H9 (cell line): ENCODE measurements at regions not wholly inside any gene's neighbourhood (a gene's known extent, or its start where the extent isn't known, plus 50 kb on each side); places are given as distances from the start of the nearest gene placed in this dataset.

Experiments used
- DNase-seq: peaks from one replicate; pipeline ENCODE4 v3.0.0-alpha.2; 2017
- H2AFZ ChIP-seq: one replicate; pipeline ENCODE4 v1.6.1; 2013; ENCODE audit warnings: mild to moderate bottlenecking, low read length, control low read depth, moderate library complexity
- H2AK5ac ChIP-seq: 2 replicates; pipeline ENCODE4 v1.6.1; 2013; ENCODE audit warnings: low read length, control low read depth, mixed read lengths; ENCODE audit not compliant: insufficient read length
- H2BK120ac ChIP-seq: one replicate; pipeline ENCODE4 v1.6.1; 2013; ENCODE audit warnings: low read depth, mild to moderate bottlenecking, low read length, control low read depth, inconsistent platforms; ENCODE audit not compliant: poor library complexity, severe bottlenecking
- H2BK12ac ChIP-seq: 2 replicates; pipeline ENCODE4 v1.6.1; 2013; ENCODE audit warnings: low read length, control low read depth, mixed read lengths, low read depth; ENCODE audit not compliant: insufficient read length
- H2BK15ac ChIP-seq: 2 replicates; pipeline ENCODE4 v1.6.1; 2013; ENCODE audit warnings: low read depth, low read length, control low read depth
- H2BK20ac ChIP-seq: one replicate; pipeline ENCODE4 v1.6.1; 2013; ENCODE audit warnings: low read depth, mild to moderate bottlenecking, low read length, control low read depth, inconsistent platforms; ENCODE audit not compliant: poor library complexity, severe bottlenecking
- H2BK5ac ChIP-seq: 2 replicates; pipeline ENCODE4 v1.6.1; 2013; ENCODE audit warnings: low read length, control low read depth, mixed read lengths; ENCODE audit not compliant: insufficient read length
- H3K14ac ChIP-seq: 2 replicates; pipeline ENCODE4 v1.6.1; 2013; ENCODE audit warnings: low read length, control low read depth; ENCODE audit not compliant: insufficient read depth
- H3K18ac ChIP-seq: 2 replicates; pipeline ENCODE4 v1.6.1; 2013; ENCODE audit warnings: low read depth, mild to moderate bottlenecking, mixed read lengths, low read length, control low read depth; ENCODE audit not compliant: insufficient read length
- H3K23ac ChIP-seq: 2 replicates; pipeline ENCODE4 v1.6.1; 2013; ENCODE audit warnings: low read length, control low read depth, mixed read lengths, low read depth; ENCODE audit not compliant: insufficient read length
- H3K23me2 ChIP-seq: 2 replicates; pipeline ENCODE4 v1.6.1; 2013; ENCODE audit warnings: low read depth, mild to moderate bottlenecking, mixed read lengths, low read length, control low read depth; ENCODE audit not compliant: insufficient read length, poor library complexity, severe bottlenecking
- H3K27ac ChIP-seq: 2 replicates; pipeline ENCODE4 v1.5.1; 2013; ENCODE audit warnings: low read length, control low read depth, mixed read lengths, low read depth; ENCODE audit not compliant: insufficient read length
- H3K27me3 ChIP-seq: 2 replicates; pipeline ENCODE4 v1.6.1; 2013; ENCODE audit warnings: low read length, control low read depth, inconsistent platforms; ENCODE audit not compliant: insufficient read depth
- H3K4ac ChIP-seq: 2 replicates; pipeline ENCODE4 v1.6.1; 2013; ENCODE audit warnings: low read depth, mild to moderate bottlenecking, control low read depth, inconsistent platforms, low read length, moderate library complexity
- H3K4me1 ChIP-seq: 2 replicates; pipeline ENCODE4 v1.6.1; 2013; ENCODE audit warnings: low read length, control low read depth, inconsistent platforms; ENCODE audit not compliant: insufficient read depth
- H3K4me2 ChIP-seq: 2 replicates; pipeline ENCODE4 v1.6.1; 2013; ENCODE audit warnings: low read length, control low read depth, mixed read lengths; ENCODE audit not compliant: insufficient read length, insufficient read depth
- H3K56ac ChIP-seq: 2 replicates; pipeline ENCODE4 v1.6.1; 2013; ENCODE audit warnings: low read depth, mild to moderate bottlenecking, mixed read lengths, low read length, control low read depth; ENCODE audit not compliant: insufficient read length
- H3K79me1 ChIP-seq: 2 replicates; pipeline ENCODE4 v1.6.1; 2013; ENCODE audit warnings: low read depth, mild to moderate bottlenecking, moderate library complexity, low read length, control low read depth, inconsistent platforms; ENCODE audit not compliant: insufficient read depth, poor library complexity, severe bottlenecking
- H3K79me2 ChIP-seq: 2 replicates; pipeline ENCODE4 v1.6.1; 2013; ENCODE audit warnings: low read length, control low read depth, inconsistent platforms; ENCODE audit not compliant: insufficient read depth
- H3K9ac ChIP-seq: 2 replicates; pipeline ENCODE4 v1.6.1; 2013; ENCODE audit warnings: low read length, control low read depth, mixed read lengths; ENCODE audit not compliant: insufficient read length; ENCODE audit errors: extremely low read depth
- H3K9me3 ChIP-seq: one replicate; pipeline ENCODE4 v1.6.1; 2013; ENCODE audit warnings: low read depth, low read length, inconsistent platforms; ENCODE audit not compliant: control insufficient read depth
- H3T11ph ChIP-seq: one replicate; pipeline ENCODE4 v1.6.1; 2013; ENCODE audit warnings: mild to moderate bottlenecking, low read length, control low read depth, inconsistent platforms
- H4K20me1 ChIP-seq: one replicate; pipeline ENCODE4 v1.6.1; 2013; ENCODE audit not compliant: control insufficient read depth, insufficient read length, insufficient read depth
- H4K5ac ChIP-seq: 2 replicates; pipeline ENCODE4 v1.6.1; 2013; ENCODE audit warnings: low read depth, mild to moderate bottlenecking, mixed read lengths, low read length, control low read depth; ENCODE audit not compliant: insufficient read length
- H4K8ac ChIP-seq: replicated peaks from 2 replicates; pipeline ENCODE4 v1.6.1; 2013; ENCODE audit warnings: low read length, control low read depth, mixed read lengths, low read depth; ENCODE audit not compliant: insufficient read length
- H4K91ac ChIP-seq: 2 replicates; pipeline ENCODE4 v1.6.1; 2013; ENCODE audit warnings: low read depth, mild to moderate bottlenecking, moderate library complexity, mixed read lengths, low read length, control low read depth; ENCODE audit not compliant: insufficient read length
- H3K27ac Mint-ChIP-seq, 3 experiments: 2 replicates in 2 of 3; 3 replicates in 1 of 3; pipeline ENCODE4 v1.8.0; 2020 to 2021; ENCODE audit warnings: mixed read lengths in 3 of 3, mild to moderate bottlenecking in 1 of 3, moderate library complexity in 1 of 3
- H3K27me3 Mint-ChIP-seq: 2 replicates; pipeline ENCODE4 v1.8.0; 2021; ENCODE audit warnings: low read depth, mild to moderate bottlenecking, moderate library complexity, mixed read lengths
- H3K36me3 Mint-ChIP-seq, 3 experiments: 2 replicates in 2 of 3; 3 replicates in 1 of 3; pipeline ENCODE4 v1.8.0; 2020 to 2021; ENCODE audit warnings: low read depth in 3 of 3, mixed read lengths in 3 of 3; ENCODE audit not compliant: insufficient read depth in 1 of 3
- H3K4me1 Mint-ChIP-seq, 2 experiments: 2 replicates each; pipeline ENCODE4 v1.8.0; 2020; ENCODE audit warnings: mixed read lengths in 2 of 2
- H3K4me3 Mint-ChIP-seq, 2 experiments: 2 replicates in 1 of 2; 3 replicates in 1 of 2; pipeline ENCODE4 v1.8.0; 2020 to 2021; ENCODE audit warnings: mild to moderate bottlenecking in 2 of 2, mixed read lengths in 2 of 2, moderate library complexity in 1 of 2
- H3K9me3 Mint-ChIP-seq, 2 experiments: 2 replicates in 1 of 2; 3 replicates in 1 of 2; pipeline ENCODE4 v1.8.0; 2020; ENCODE audit warnings: mild to moderate bottlenecking in 2 of 2, mixed read lengths in 2 of 2, moderate library complexity in 1 of 2
- CTCF ChIP-seq: fragments of 200-600 bp; sonication (generic); conservative IDR thresholded peaks from 3 replicates; pipeline ENCODE4 v1.8.0; 2021; ENCODE audit warnings: antibody characterized with exemption, mild to moderate bottlenecking
- WGBS: extraction: QIAGEN DNeasy Blood & Tissue Kit; methylation state at CpG from one replicate; pipeline ENCODE4 v1.1.7; 2013; ENCODE audit warnings: missing lambda C conversion rate, low lambda C conversion rate, mixed read lengths; ENCODE audit not compliant: insufficient read length; ENCODE audit errors: extremely low coverage; 5-methylcytosine and 5-hydroxymethylcytosine counted together

- WGBS = no CpG with 5 or more reads among the region's 13 CpGs
- Histone ChIP-seq H3K9ac (no peak overlapping the region), H3K14ac (no peak overlapping the region), H4K5ac (no peak overlapping the region), H4K8ac (no peak overlapping the region), H4K91ac (no peak overlapping the region), H3K4me2 (no peak overlapping the region), H2BK120ac (no peak overlapping the region), H3K23me2 (no peaks in the 10 kb centered on the region), H2AK5ac (no peak overlapping the region), H3K56ac (no peak overlapping the region), H3T11ph (no peak overlapping the region), H3K23ac (no peak overlapping the region), H3K4ac (no peak overlapping the region), H3K27me3 (no peaks in the 10 kb centered on the region), H3K4me1 (peaks cover 2% of the 10 kb centered on the region; the same call in 1 of the 2 replicates), H3K27ac (no peak overlapping the region), H2BK20ac (no peak overlapping the region), H3K79me2 (no peaks in the 10 kb centered on the region), H3K9me3 (no peaks in the 10 kb centered on the region), H2AFZ (no peak overlapping the region), H3K18ac (no peak overlapping the region), H3K79me1 (no peaks in the 10 kb centered on the region), H2BK15ac (no peak overlapping the region), H4K20me1 (no peaks in the 10 kb centered on the region), H2BK5ac (no peak overlapping the region), H2BK12ac (no peak overlapping the region)
- H3K27ac Mint-ChIP-seq = no peak overlapping the region
- H3K36me3 Mint-ChIP-seq = no peaks in the 10 kb centered on the region
- H3K4me1 Mint-ChIP-seq = peaks cover 9 to 21% of the 10 kb centered on the region in 2 experiments
- H3K9me3 Mint-ChIP-seq = no peaks in the 10 kb centered on the region
- DNase-seq = no peak
- no peak overlapping the region for H3K4me3 Mint-ChIP-seq
- H3K27me3 Mint-ChIP-seq = no peaks in the 10 kb centered on the region; the same call in none of the 2 replicates
- TF ChIP-seq CTCF = no peak
Observed at GRCh38 chr2:121828281-121828731, 72.9 kb downstream of the TSN start.
